HG03095 (cell line): ENCODE measurements at regions not wholly inside any gene's neighbourhood (a gene's known extent, or its start where the extent isn't known, plus 50 kb on each side); places are given as distances from the start of the nearest gene placed in this dataset.

Source experiments
- ATAC-seq: cut with Tn5 transposase; IDR thresholded peaks from one replicate; pipeline ENCODE4 v1.9.1; 2021; ENCODE audit warnings: moderate library complexity; ENCODE audit not compliant: unreplicated experiment

DNA sequence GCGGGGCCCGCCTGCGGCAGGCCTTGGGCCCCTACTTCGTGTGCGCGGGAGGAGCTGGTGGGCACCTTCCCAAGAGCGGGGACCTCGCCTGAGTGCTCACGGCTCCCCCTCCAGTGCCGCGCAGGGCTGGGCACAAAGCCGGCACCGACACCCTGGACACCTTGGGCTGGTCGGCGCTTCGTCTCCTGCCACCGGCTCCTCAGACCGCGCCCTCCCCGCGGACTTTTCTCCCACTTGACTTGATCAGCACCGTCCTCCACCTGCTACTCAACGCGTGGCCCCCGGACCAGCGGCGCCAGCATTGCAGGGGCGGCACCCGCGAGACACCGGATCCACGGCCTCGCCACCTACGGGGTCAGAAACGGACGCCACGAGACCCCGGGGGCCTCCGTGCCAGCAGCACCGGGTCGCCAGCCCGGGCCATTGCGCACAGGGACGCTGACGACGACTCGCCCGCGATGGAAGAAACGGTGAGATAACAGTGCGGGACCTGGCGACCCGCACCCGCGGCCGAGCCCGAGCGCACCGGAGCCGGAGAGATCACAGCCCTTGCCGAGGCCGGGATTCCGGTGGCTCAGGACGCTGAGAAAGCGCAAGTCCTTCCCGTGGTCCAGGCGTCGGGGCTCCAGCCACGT lies 154.2 kb downstream of the DLL1 start:
- no peak for ATAC-seq

DNA sequence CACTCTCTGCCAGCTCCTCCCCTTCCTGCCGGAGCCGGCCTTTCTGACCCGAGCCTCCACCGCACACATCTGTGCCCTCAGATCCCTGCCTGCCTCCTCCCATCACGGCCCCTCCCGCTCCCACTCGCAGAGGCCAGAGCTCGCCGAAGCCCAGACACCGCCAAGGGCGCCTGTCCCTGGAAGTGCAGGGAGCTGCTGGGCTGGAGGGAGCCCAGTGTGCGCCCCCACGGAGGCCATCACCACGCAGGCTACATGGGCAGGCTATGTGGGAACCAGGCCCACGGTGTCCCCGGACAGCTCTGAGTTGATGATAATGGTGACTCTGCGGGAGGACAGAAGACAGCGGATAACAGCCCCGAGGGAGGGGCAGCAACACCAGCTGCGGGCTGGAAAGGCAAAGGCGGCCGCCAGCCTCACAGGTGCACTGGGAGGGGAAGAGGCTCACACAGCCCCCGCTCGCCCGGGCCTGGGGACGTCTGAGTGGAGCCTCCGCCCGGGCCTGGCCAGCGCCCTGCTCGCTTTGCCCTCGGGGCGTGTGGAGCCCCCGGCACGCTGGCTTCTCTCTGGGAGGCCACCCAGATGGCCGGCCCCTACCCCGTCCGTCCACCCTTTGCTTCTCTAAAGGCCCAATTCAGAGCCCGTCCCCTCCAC lies 154.9 kb downstream of the DLL1 start:
- ATAC-seq, result no peak

DNA sequence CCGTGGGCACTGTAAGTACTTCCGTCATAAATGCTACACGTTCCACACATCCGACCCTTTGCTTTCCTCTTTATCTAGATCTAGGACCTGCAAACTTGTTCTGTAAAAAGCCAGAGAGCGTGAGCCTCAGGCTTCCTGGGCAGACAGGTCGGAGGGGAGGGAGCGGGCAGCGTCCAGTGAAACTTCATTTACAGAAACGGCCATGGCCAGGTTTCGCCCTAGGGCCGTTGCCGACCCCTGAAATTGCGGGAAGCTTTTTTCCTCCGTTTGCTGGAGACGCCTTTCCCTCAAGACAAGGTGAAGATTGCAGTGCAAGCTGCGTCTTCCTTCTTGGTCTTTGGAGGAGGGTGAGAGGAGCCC lies 155.4 kb downstream of the DLL1 start:
- ATAC-seq, result no peak

DNA sequence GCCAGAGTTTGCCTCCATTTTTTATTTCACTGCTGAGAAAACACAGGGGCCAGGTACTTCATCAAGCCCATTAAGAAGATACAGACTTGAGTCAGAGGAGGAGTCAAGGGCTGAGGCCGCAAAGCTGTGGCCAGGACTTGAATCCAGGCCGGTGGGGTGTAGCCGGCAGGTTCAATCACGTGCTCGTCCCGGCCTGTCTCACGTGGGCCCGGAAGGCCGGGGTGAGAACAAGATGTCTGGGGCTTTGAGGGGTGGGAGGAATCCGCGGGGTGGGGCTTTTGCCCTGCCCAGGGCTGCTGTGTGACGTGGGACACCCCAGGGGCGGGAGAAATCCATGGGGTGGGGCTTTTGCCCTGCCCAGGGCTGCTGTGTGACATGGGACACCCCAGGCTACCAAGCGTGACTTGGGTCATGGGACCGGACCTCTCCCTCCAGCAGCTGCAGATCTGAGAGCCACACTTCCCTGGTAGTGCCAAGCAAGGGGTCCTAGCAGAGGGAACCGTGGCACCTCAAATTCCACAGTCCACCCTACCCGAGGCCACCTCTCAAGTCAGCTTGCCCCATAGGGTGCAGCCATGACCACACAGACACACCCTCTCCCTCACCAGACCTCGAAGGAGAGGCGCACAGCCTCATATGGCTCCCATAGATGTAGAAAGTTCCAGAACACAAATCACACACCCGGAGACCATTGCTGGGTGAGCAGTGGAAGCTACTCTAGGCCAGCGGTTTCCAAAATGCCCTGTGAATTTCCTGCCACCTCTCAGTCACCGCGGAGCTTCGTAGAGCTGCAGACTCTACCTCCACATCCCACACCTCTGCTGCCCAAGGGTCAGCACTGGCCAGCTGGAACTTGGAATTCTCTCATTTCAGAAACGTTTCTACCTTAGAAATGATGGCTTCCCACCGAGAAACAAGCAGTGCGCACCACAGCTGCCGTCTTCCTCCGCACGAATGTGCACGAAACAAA lies 156.1 kb downstream of the DLL1 start:
- no peak for ATAC-seq

DNA sequence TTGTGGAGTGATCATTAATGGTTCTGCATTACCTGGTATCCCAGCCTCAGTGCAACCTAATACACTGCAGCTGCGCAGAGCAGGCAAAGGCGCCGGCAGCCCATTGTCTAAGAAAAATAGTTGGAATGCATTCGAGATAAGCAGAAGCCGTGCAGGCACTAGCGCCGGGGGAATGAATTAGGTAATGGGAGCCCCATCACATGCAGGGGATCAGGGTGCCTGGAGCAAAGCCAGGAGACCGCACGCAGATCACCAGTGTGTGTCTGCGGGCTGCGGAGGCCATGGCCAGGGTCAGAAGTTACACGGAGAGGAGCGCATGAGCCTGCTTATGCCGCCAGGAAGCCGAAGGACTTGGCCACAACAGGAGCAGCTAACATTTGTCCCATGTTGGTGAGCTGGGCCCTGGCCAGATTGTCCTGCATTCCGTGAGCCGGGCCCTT lies 156.8 kb downstream of the DLL1 start:
- no peak for ATAC-seq

DNA sequence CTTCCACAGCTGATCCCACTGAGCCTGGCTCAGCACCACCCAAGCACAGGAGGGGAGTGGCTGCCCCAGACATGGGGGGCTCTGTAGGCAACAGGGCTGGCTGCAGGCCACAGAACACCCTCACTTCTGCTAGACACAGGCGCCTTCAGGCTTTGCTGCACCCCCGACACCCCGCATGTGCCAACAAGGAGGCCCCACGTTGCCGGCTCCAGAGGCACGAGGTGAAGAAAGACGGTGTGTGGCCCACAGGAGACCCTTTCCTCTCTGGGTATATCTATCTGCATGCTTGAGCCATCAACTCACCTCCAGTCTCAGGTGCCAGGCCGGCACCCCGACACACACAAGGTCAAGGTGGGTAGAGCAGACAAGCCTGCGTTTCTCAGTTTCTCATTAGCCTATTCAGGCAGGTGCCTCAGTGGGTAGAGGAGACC lies 158.3 kb downstream of the DLL1 start:
- ATAC-seq, result no peak

DNA sequence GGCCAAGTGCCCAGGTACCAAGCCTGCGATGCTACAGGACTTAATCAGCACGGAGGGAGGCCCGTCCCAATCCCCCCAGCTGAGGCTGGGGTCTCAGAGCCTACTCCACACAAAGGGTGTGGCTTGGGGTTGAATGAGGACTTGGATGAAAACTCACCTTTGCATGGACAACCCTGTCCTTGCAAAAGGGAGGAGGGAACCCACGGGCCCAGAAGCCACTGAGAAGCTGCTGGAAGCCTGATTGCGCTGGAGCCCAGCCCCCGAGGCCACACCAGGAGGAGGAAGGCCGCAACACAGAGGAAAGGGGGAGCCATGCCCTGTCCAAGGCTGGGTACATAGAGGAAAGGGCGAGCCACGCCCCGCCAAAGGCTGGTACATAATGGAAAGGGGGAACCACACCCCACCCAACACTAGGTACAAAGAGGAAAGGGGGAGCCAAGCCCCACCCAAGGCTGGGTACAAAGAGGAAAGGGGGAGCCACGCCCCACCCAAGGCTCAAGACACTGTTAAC lies 158.8 kb downstream of the DLL1 start:
- no peak for ATAC-seq

DNA sequence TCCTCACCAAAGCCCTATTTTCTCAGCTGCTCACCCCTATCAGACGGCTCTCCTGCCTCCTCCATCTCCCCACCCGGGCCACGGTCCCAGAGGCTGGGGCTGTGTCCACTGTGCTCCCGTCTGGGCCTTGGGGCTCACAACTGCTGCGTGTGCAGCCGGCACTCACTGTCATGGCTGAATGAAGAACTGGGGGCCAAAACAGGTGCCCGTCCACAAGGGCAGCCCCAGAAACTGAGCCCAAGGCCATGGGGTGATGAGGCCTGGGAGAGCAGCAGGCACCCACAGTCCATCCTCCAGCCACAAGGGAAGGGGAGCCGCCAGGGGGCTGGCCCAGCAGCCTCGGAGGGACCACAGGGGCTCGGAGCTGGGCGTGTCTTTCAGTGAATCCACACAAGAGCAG lies 159.5 kb downstream of the DLL1 start:
- ATAC-seq, result no peak

DNA sequence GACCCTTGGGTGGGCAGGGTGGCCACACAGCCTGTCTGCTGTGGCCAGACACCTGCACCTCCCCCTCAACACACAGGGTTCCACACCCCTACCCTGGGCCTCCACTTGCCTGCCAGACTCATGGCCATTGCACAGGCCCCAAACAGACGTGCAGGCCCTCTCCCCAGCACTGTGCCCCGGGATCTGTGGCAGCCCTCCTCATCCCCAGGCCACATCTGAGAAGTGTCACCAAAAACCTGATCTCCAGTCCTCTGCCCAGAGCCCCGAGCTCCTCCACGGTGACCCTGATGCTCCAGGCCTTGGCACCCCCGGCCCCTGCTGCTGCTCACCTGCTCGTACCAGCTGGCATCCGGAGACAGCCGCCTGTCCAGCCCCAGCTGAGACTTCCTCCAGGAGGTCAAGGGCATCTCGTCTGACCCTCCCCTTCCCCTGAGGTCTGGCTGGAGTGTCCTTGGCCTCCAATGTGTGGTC lies 160.1 kb downstream of the DLL1 start:
- no peak for ATAC-seq

DNA sequence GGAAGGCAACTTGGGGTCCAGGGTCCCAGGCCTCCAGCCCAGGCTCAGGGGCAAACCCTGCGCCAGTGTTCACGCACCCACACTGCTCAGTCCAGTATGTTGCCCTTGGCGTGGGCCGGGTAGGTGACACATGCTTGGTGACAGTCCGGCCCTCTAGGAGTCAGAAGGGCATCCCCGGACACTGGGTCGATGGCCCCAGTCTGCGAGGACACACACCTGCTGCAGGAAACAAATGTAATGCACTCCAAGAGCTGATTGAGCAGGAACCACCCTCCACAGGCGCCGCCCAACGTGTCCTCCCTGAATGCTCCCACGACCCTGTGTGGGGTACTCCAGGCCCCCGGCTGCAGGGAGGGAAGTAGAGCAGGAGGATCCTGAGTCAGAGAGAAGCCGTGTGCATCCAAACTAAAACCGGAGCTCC lies 160.7 kb downstream of the DLL1 start:
- ATAC-seq, result no peak

DNA sequence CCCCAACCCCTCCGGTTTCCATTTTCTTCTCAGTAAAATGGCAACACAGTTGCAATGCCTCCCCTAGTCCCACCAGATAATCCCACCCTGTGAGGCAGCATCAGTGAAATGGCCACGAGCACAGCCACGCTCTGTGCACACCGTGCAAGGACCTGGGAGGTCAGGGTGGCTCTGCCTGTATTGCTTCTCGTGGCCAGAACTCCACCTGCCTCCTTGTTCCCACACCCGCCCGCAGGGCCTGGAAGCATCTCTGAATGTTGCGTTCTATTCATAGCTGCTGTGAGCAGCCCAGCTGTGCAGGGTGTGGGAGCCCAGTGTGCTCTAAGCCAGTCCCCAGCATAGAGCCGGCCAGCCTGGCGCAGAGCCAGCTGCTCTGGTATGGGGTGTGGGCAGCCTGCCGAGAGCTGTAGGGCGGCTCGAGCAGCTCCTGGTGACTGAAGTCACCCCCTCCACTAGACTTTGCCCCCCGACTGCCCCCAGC lies 161.1 kb downstream of the DLL1 start:
- ATAC-seq, result no peak

DNA sequence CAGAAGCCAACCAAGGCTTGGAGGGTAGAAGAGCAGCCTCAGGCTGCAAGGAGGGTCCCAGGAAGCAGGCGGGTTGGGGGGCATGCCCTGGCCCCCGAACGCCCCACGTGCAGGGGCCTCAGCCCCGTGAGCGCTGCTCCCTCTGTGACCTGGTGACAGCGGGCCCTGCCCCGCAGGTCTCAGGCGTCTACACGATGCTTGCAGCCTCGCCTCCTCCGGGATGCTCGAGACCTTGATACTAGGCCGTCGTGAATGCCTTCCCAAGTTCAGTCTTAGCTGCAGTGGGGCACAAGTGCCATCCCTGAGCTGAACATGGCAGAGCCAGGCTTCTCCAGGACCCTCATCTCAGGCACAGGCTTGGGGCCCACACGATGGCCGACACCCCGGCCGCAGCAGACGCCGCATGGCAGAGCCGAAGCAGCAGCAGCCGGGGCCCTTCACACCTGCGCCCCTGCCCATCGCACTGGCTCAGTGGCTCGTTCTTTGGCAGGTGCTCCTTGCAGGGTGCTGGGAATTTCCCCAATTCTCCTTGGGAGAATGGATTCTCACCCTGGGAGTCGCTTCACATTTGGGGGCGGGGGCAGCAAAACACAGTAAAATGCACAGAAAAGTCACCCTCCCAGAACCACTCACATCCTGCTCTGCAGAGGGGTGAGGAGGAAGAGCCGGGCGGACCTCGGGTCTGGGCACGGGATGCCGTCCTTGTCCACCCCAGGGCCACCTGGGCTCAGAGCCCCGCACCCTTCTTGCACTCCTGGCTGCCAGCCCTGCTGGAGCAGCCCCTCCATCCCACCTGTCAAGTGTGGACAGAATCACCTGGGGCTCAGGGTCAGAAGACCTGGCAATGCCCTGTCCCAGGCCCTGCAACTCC lies 161.8 kb downstream of the DLL1 start:
- no peak for ATAC-seq

DNA sequence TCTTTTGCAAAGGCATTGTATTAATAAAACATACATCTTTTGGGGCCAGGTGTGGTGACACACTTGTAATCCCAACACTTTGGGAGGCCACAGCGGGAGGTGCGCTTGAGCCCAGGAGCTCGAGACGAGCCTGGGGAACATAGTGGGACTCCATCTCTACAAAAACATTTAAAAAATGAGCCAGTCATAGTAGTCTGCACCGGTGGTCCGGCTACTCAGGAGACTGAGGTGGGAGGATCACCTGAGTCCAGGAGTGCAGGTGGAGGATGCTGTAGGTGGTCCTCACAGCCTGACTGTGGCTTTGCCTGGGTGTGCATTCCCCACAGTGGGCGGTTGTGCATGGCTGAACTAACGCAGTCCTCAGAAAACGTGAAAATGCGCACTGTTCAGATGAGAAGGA lies 162.5 kb downstream of the DLL1 start:
- ATAC-seq, result no peak

DNA sequence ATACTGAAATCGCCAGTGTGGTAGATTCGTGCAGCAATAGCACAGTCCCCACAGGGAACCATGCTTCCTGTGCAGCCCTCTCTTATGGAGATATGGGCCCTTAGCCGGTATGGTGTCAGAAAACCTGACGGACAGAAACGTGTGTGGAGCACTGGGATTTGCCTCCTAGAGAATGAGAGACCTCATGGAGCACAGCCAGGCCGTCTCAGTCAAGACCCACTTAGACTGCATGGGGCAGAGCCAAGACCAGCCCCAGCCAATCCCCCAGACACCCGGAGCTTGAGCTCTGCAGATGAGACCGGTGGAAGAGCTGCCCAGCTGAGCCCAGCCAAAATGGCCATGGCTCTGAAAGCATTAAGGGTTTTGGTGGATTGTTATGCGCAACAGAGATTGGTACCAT lies 163.7 kb downstream of the DLL1 start:
- ATAC-seq, result no peak

DNA sequence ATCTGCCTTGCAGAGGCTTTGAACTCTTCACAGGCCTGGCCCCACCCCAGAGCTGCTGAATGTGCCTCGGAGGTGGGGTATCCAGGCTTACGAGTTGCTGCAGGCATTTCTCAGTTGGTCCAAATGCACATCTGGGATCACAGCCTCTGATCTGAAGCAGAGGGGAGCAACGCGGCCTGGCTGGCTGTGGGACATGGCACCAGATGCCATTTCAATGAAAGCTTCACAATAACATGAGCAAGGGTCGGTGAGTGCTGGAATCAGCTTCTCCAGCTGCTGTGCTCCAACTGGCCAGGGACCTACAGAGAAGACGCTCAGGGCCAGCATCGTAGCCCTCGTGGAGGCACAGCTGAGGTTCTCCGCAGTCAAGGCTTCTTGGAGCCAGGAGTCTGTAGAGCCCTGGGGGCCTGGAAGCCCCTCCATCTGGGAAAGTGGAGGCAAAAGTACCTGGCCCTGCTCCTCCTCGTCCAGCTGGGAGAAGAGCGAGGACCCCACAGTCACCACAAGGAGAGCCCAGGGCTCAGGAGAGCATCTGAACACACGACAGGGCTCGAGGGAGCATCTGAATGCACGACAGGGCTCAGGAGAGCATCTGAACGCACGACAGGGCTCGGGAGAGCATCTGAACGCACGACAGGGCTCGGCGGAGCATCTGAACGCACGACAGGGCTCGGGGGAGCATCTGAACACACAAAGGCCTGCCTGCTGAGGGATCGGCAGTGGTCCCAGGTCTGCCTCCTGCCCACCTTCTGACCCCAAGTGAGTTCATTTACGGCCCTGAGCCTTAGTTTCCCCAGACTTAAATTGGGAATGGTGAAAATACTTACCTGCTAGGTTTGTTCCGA lies 165.2 kb downstream of the DLL1 start:
- no peak for ATAC-seq

DNA sequence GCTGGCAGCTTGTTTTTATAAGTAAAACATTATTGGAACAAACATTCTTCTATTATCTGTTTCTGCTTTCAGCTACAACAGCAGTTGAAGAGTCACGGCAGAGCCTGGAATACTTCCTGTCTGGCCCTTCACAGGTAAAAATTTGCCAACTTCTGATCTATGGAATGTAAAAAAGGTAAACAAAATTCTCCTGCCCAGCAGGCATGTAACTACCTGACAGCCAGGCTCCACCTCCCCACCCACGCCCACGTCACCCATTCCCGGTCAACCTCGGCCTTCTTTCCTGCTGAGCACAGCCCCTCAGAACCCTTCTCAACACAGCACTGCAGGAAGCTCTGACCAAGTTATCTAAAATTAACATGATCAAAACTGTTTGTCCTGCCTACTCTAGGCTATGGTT lies 166.0 kb downstream of the DLL1 start:
- ATAC-seq, result no peak

DNA sequence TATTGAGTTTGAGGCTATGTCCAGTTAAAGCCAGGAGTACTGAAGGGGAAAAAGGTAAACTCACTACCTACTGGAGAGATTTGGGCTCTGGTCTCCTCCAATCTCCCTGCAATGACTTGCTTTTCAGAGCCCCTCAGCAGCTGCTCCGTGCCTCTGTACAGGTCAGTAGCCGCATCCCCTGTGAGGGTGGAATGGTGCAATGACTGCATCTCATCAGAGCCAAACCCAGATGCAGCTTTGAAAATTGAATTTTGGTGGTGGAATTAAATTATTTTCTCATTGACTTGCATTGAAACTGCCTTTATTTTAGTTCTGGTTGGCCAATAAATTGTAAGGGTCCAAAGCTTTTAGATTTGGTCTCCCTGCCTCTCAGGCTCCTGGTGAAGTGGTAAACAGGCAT lies 166.7 kb downstream of the DLL1 start:
- no peak for ATAC-seq

DNA sequence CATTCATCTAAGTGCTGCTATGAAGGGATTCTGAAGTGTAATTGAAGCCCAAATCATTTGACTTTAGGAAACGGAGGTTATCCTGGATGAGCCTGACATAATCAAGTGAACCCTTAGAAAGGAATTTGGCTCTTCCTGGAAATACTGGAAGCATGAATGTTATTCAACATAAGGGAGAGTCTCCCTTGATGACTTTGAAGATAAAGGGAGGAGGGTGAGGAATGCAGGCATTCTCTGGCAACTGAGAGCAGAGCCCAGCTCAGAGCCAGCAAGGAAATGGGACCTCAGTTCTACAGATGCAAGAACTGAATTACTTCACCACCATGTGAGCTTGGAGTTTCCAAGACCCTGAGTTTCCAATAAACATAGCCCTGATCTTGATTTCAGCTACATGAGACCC lies 168.2 kb downstream of the DLL1 start:
- no peak for ATAC-seq
